ENCODE measurements at regions not wholly inside any gene's neighbourhood (a gene's known extent, or its start where the extent isn't known, plus 50 kb on each side); places are given as distances from the start of the nearest gene placed in this dataset.

GRCh38 chr7:115338016-115338415 lies 416.1 kb downstream of the MDFIC start:
- Histone ChIP-seq H3K18ac (ENCODE audit: low read depth in 1 of 2, low read length in 2 of 2) (no peak overlapping the region), H2BK12ac (ENCODE audit: low read length in 2 of 2) (no peak overlapping the region), H3K9me3 (ENCODE audit: control insufficient read depth, low read length) (no peaks in the 10 kb centered on the region), H3K14ac (ENCODE audit: low read length in 2 of 2) (no peak overlapping the region), H2AFZ (ENCODE audit: low read depth, low read length) (no peak overlapping the region), H4K91ac (ENCODE audit: low read length) (no peak overlapping the region), H2BK5ac (ENCODE audit: low read depth, low read length, poor library complexity, severe bottlenecking) (no peak overlapping the region), H3K4me1 (ENCODE audit: control insufficient read depth, insufficient read depth, low read depth, low read length) (no peaks in the 10 kb centered on the region), H3K23ac (ENCODE audit: low read length in 2 of 2) (no peak overlapping the region), H2BK120ac (ENCODE audit: low read depth, low read length) (no peak overlapping the region), H3K27ac (ENCODE audit: low read length, poor library complexity, severe bottlenecking) (no peak overlapping the region), H3K4me3 (ENCODE audit: insufficient read depth in 1 of 2, low read depth in 1 of 2, low read length in 2 of 2) (no peak overlapping the region), H3K4ac (ENCODE audit: low read depth in 1 of 2, low read length in 2 of 2) (no peak overlapping the region), H3K27me3 (ENCODE audit: control insufficient read depth in 1 of 2, insufficient read depth in 1 of 2, low read length in 2 of 2) (no peaks in the 10 kb centered on the region), H3K79me1 (replicated peaks; ENCODE audit: low read length, poor library complexity, severe bottlenecking) (no peaks in the 10 kb centered on the region), H3K36me3 (ENCODE audit: control insufficient read depth in 1 of 2, insufficient read depth in 2 of 2, low read depth in 1 of 2, low read length in 2 of 2) (no peaks in the 10 kb centered on the region), H3K9ac (ENCODE audit: low read length) (no peak overlapping the region), H4K8ac (ENCODE audit: low read length) (no peak overlapping the region), H3K4me2 (ENCODE audit: low read length, poor library complexity, severe bottlenecking) (no peak overlapping the region), H2BK15ac (ENCODE audit: low read depth, poor library complexity, severe bottlenecking) (no peak overlapping the region), H2AK5ac (ENCODE audit: low read length, severe bottlenecking) (no peak overlapping the region)
- WGBS = 88% methylated on average over 4 of the region's 4 CpGs
- DNase-seq = no peak

GRCh38 chr7:115332691-115333090 lies 410.8 kb downstream of the MDFIC start:
- Histone ChIP-seq H3K27me3 (ENCODE audit: control insufficient read depth in 1 of 2, insufficient read depth in 1 of 2, low read length in 2 of 2) (no peaks in the 10 kb centered on the region), H3K9ac (ENCODE audit: low read length) (no peak overlapping the region), H2BK12ac (ENCODE audit: low read length in 2 of 2) (no peak overlapping the region), H3K4me3 (ENCODE audit: insufficient read depth in 1 of 2, low read depth in 1 of 2, low read length in 2 of 2) (no peak overlapping the region), H2BK5ac (ENCODE audit: low read depth, low read length, poor library complexity, severe bottlenecking) (no peak overlapping the region), H3K4me2 (ENCODE audit: low read length, poor library complexity, severe bottlenecking) (no peak overlapping the region), H2BK120ac (ENCODE audit: low read depth, low read length) (no peak overlapping the region), H3K79me1 (replicated peaks; ENCODE audit: low read length, poor library complexity, severe bottlenecking) (no peaks in the 10 kb centered on the region), H4K91ac (ENCODE audit: low read length) (no peak overlapping the region), H2BK15ac (ENCODE audit: low read depth, poor library complexity, severe bottlenecking) (no peak overlapping the region), H2AK5ac (ENCODE audit: low read length, severe bottlenecking) (no peak overlapping the region), H3K14ac (ENCODE audit: low read length in 2 of 2) (no peak overlapping the region), H3K36me3 (ENCODE audit: control insufficient read depth in 1 of 2, insufficient read depth in 2 of 2, low read depth in 1 of 2, low read length in 2 of 2) (no peaks in the 10 kb centered on the region), H2AFZ (ENCODE audit: low read depth, low read length) (no peak overlapping the region), H3K4me1 (ENCODE audit: control insufficient read depth, insufficient read depth, low read depth, low read length) (no peaks in the 10 kb centered on the region), H3K27ac (ENCODE audit: low read length, poor library complexity, severe bottlenecking) (no peak overlapping the region), H3K4ac (ENCODE audit: low read depth in 1 of 2, low read length in 2 of 2) (no peak overlapping the region), H4K8ac (ENCODE audit: low read length) (no peak overlapping the region), H3K23ac (ENCODE audit: low read length in 2 of 2) (no peak overlapping the region), H3K18ac (ENCODE audit: low read depth in 1 of 2, low read length in 2 of 2) (no peak overlapping the region), H3K9me3 (ENCODE audit: control insufficient read depth, low read length) (no peaks in the 10 kb centered on the region)
- WGBS = 94% methylated on average over 2 of the region's 3 CpGs
- no peak for DNase-seq

GRCh38 chr7:115329006-115329405 lies 407.1 kb downstream of the MDFIC start:
- Histone ChIP-seq H3K14ac (ENCODE audit: low read length in 2 of 2) (no peak overlapping the region), H3K4me3 (ENCODE audit: insufficient read depth in 1 of 2, low read depth in 1 of 2, low read length in 2 of 2) (no peak overlapping the region), H3K4ac (ENCODE audit: low read depth in 1 of 2, low read length in 2 of 2) (no peak overlapping the region), H3K79me1 (replicated peaks; ENCODE audit: low read length, poor library complexity, severe bottlenecking) (no peaks in the 10 kb centered on the region), H2BK12ac (ENCODE audit: low read length in 2 of 2) (no peak overlapping the region), H4K8ac (ENCODE audit: low read length) (no peak overlapping the region), H2AFZ (ENCODE audit: low read depth, low read length) (no peak overlapping the region), H3K9ac (ENCODE audit: low read length) (no peak overlapping the region), H3K27ac (ENCODE audit: low read length, poor library complexity, severe bottlenecking) (no peak overlapping the region), H3K4me1 (ENCODE audit: control insufficient read depth, insufficient read depth, low read depth, low read length) (no peaks in the 10 kb centered on the region), H3K36me3 (ENCODE audit: control insufficient read depth in 1 of 2, insufficient read depth in 2 of 2, low read depth in 1 of 2, low read length in 2 of 2) (no peaks in the 10 kb centered on the region), H3K23ac (ENCODE audit: low read length in 2 of 2) (no peak overlapping the region), H4K91ac (ENCODE audit: low read length) (no peak overlapping the region), H2BK5ac (ENCODE audit: low read depth, low read length, poor library complexity, severe bottlenecking) (no peak overlapping the region), H2BK15ac (ENCODE audit: low read depth, poor library complexity, severe bottlenecking) (no peak overlapping the region), H3K27me3 (ENCODE audit: control insufficient read depth in 1 of 2, insufficient read depth in 1 of 2, low read length in 2 of 2) (no peaks in the 10 kb centered on the region), H3K4me2 (ENCODE audit: low read length, poor library complexity, severe bottlenecking) (no peak overlapping the region), H3K18ac (ENCODE audit: low read depth in 1 of 2, low read length in 2 of 2) (no peak overlapping the region), H2AK5ac (ENCODE audit: low read length, severe bottlenecking) (no peak overlapping the region), H2BK120ac (ENCODE audit: low read depth, low read length) (no peak overlapping the region), H3K9me3 (ENCODE audit: control insufficient read depth, low read length) (no peaks in the 10 kb centered on the region)
- WGBS = 100% methylated on average over 1 of the region's 2 CpGs
- DNase-seq = no peak

- H2AK5ac ChIP-seq (ENCODE audit: low read length, severe bottlenecking) = no peak overlapping the region
- no peak overlapping the region for H2BK120ac ChIP-seq (ENCODE audit: low read depth, low read length)
- H3K18ac ChIP-seq (ENCODE audit: low read depth in 1 of 2, low read length in 2 of 2) = no peak overlapping the region
- no peaks in the 10 kb centered on the region for H3K36me3 ChIP-seq (ENCODE audit: control insufficient read depth in 1 of 2, insufficient read depth in 2 of 2, low read depth in 1 of 2, low read length in 2 of 2)
- WGBS = 87% methylated on average over 3 of the region's 3 CpGs
- no peaks in the 10 kb centered on the region for H3K9me3 ChIP-seq (ENCODE audit: control insufficient read depth, low read length)
- H3K27me3 ChIP-seq (ENCODE audit: control insufficient read depth in 1 of 2, insufficient read depth in 1 of 2, low read length in 2 of 2) = no peaks in the 10 kb centered on the region
- no peak overlapping the region for H3K14ac ChIP-seq (ENCODE audit: low read length in 2 of 2)
- no peak overlapping the region for H3K4me2 ChIP-seq (ENCODE audit: low read length, poor library complexity, severe bottlenecking)
- no peak overlapping the region for H4K8ac ChIP-seq (ENCODE audit: low read length)
- no peaks in the 10 kb centered on the region for H3K79me1 ChIP-seq (replicated peaks; ENCODE audit: low read length, poor library complexity, severe bottlenecking)
- no peak overlapping the region for H4K91ac ChIP-seq (ENCODE audit: low read length)
- no peak for DNase-seq
- no peak overlapping the region for H3K23ac ChIP-seq (ENCODE audit: low read length in 2 of 2)
- no peaks in the 10 kb centered on the region for H3K4me1 ChIP-seq (ENCODE audit: control insufficient read depth, insufficient read depth, low read depth, low read length)
- H3K4me3 ChIP-seq (ENCODE audit: insufficient read depth in 1 of 2, low read depth in 1 of 2, low read length in 2 of 2) = no peak overlapping the region
- no peak overlapping the region for H3K4ac ChIP-seq (ENCODE audit: low read depth in 1 of 2, low read length in 2 of 2)
- H3K9ac ChIP-seq (ENCODE audit: low read length) = no peak overlapping the region
- no peak overlapping the region for H3K27ac ChIP-seq (ENCODE audit: low read length, poor library complexity, severe bottlenecking)
- H2BK5ac ChIP-seq (ENCODE audit: low read depth, low read length, poor library complexity, severe bottlenecking) = no peak overlapping the region
- H2BK15ac ChIP-seq (ENCODE audit: low read depth, poor library complexity, severe bottlenecking) = no peak overlapping the region
- no peak overlapping the region for H2AFZ ChIP-seq (ENCODE audit: low read depth, low read length)
- no peak overlapping the region for H2BK12ac ChIP-seq (ENCODE audit: low read length in 2 of 2)
Measured at GRCh38 chr7:115328018-115328417, 406.1 kb downstream of the MDFIC start.
